HG03565 (cell line): ENCODE measurements at regions not wholly inside any gene's neighbourhood (a gene's known extent, or its start where the extent isn't known, plus 50 kb on each side); places are given as distances from the start of the nearest gene placed in this dataset.

Experiments
- ATAC-seq: cut with Tn5 transposase; IDR thresholded peaks from one replicate; pipeline ENCODE4 v1.9.1; 2021; ENCODE audit warnings: mild to moderate bottlenecking, moderate library complexity; ENCODE audit not compliant: unreplicated experiment

GRCh38 chr18:78650926-78651325 lies 328.7 kb upstream of the SALL3 start:
- ATAC-seq = no peak

- ATAC-seq = no peak
Measured at GRCh38 chr18:78652001-78652545, 327.5 kb upstream of the SALL3 start.

- no peak for ATAC-seq
Measured at GRCh38 chr18:78655921-78656320, 323.7 kb upstream of the SALL3 start.

- ATAC-seq = no peak
Measured at GRCh38 chr18:78656346-78656925, 323.2 kb upstream of the SALL3 start.

GRCh38 chr18:78658531-78658930 lies 321.1 kb upstream of the SALL3 start:
- ATAC-seq = no peak

- no peak for ATAC-seq
Measured at GRCh38 chr18:78659057-78659456, 320.6 kb upstream of the SALL3 start.

GRCh38 chr18:78659748-78660147 lies 319.9 kb upstream of the SALL3 start:
- ATAC-seq = no peak

GRCh38 chr18:78660311-78660710 lies 319.3 kb upstream of the SALL3 start:
- no peak for ATAC-seq

GRCh38 chr18:78661316-78661715 lies 318.3 kb upstream of the SALL3 start:
- no peak for ATAC-seq

GRCh38 chr18:78662879-78663278 lies 316.7 kb upstream of the SALL3 start:
- ATAC-seq = no peak

GRCh38 chr18:78664048-78664447 lies 315.6 kb upstream of the SALL3 start:
- no peak for ATAC-seq

- ATAC-seq = no peak
Measured at GRCh38 chr18:78664848-78665247, 314.8 kb upstream of the SALL3 start.

GRCh38 chr18:78665644-78666043 lies 314.0 kb upstream of the SALL3 start:
- no peak for ATAC-seq

- no peak for ATAC-seq
Measured at GRCh38 chr18:78666666-78667335, 312.8 kb upstream of the SALL3 start.

GRCh38 chr18:78670778-78671391 lies 308.7 kb upstream of the SALL3 start:
- no peak for ATAC-seq

- no peak for ATAC-seq
Measured at GRCh38 chr18:78671551-78671950, 308.1 kb upstream of the SALL3 start.

- ATAC-seq = no peak
Measured at GRCh38 chr18:78672862-78673446, 306.7 kb upstream of the SALL3 start.

GRCh38 chr18:78673516-78674321 lies 305.9 kb upstream of the SALL3 start:
- ATAC-seq = no peak

- ATAC-seq = no peak
Measured at GRCh38 chr18:78675231-78675630, 304.4 kb upstream of the SALL3 start.

- no peak for ATAC-seq
Measured at GRCh38 chr18:78676622-78677482, 302.8 kb upstream of the SALL3 start.
